WTC11 (cell line): ENCODE measurements at regions not wholly inside any gene's neighbourhood (a gene's known extent, or its start where the extent isn't known, plus 50 kb on each side); places are given as distances from the start of the nearest gene placed in this dataset.

Experiments used
- ATF2 ChIP-seq: sonication (generic); formaldehyde crosslinking; IDR thresholded peaks from 2 replicates; pipeline ENCODE4 v1.8.1; 2022; ENCODE audit warnings: low read depth, missing genetic modification reagents, borderline replicate concordance
- CBFB ChIP-seq: sonication (generic); formaldehyde crosslinking; IDR thresholded peaks from 2 replicates; pipeline ENCODE4 v1.8.1; 2022; ENCODE audit warnings: mild to moderate bottlenecking, low read depth, missing genetic modification reagents
- CTCF ChIP-seq: fragments of 200-600 bp; IDR thresholded peaks from 2 replicates; pipeline ENCODE4 v1.8.0; 2022; ENCODE audit warnings: antibody characterized with exemption
- E2F1 ChIP-seq: sonication (generic); formaldehyde crosslinking; IDR thresholded peaks from 2 replicates; pipeline ENCODE4 v1.8.0; 2022; ENCODE audit warnings: mild to moderate bottlenecking, missing genetic modification reagents
- GABPB1 ChIP-seq: sonication (generic); formaldehyde crosslinking; IDR thresholded peaks from 2 replicates; pipeline ENCODE4 v1.8.1; 2023; ENCODE audit warnings: mild to moderate bottlenecking, missing genetic modification reagents
- HMGA2 ChIP-seq: fragments of 250-450 bp; sonication (Bioruptor Pico); IDR thresholded peaks from 2 replicates; pipeline ENCODE4 v1.4.0; 2021; ENCODE audit warnings: mild to moderate bottlenecking, moderate library complexity
- MAX ChIP-seq: sonication (generic); formaldehyde crosslinking; IDR thresholded peaks from 2 replicates; pipeline ENCODE4 v1.8.0; 2022; ENCODE audit warnings: mild to moderate bottlenecking, missing genetic modification reagents
- NFYB ChIP-seq: sonication (generic); formaldehyde crosslinking; conservative IDR thresholded peaks from 2 replicates; pipeline ENCODE4 v1.8.0; 2022; ENCODE audit warnings: low read depth, missing genetic modification reagents
- NR3C1 ChIP-seq: sonication (generic); formaldehyde crosslinking; conservative IDR thresholded peaks from 2 replicates; pipeline ENCODE4 v1.8.1; 2023; ENCODE audit warnings: low read depth, mild to moderate bottlenecking, missing genetic modification reagents
- SP1 ChIP-seq: sonication (generic); formaldehyde crosslinking; conservative IDR thresholded peaks from 2 replicates; pipeline ENCODE4 v1.8.1; 2022; ENCODE audit warnings: missing genetic modification reagents
- USF2 ChIP-seq: sonication (generic); formaldehyde crosslinking; IDR thresholded peaks from 2 replicates; pipeline ENCODE4 v1.8.1; 2023; ENCODE audit warnings: mild to moderate bottlenecking, missing genetic modification reagents, moderate library complexity
- ZNF263 ChIP-seq: sonication (generic); formaldehyde crosslinking; IDR thresholded peaks from 2 replicates; pipeline ENCODE4 v1.8.1; 2022; ENCODE audit warnings: low read depth, mild to moderate bottlenecking, moderate library complexity, missing genetic modification reagents
- ZNF512 ChIP-seq: sonication (generic); formaldehyde crosslinking; IDR thresholded peaks from 2 replicates; pipeline ENCODE4 v1.8.1; 2022; ENCODE audit warnings: missing genetic modification reagents, borderline replicate concordance

- no peak for TF ChIP-seq CTCF
- TF ChIP-seq NR3C1 (CRISPR knock-in tag) = no peak
- no peak for TF ChIP-seq ZNF512 (CRISPR knock-in tag)
- TF ChIP-seq CBFB (CRISPR knock-in tag) = no peak
- no peak for TF ChIP-seq MAX (CRISPR knock-in tag)
- no peak for TF ChIP-seq ATF2 (CRISPR knock-in tag)
- TF ChIP-seq ZNF263 (CRISPR knock-in tag) = no peak
- TF ChIP-seq NFYB (CRISPR knock-in tag) = no peak
- no peak for TF ChIP-seq USF2 (CRISPR knock-in tag)
- no peak for TF ChIP-seq E2F1 (CRISPR knock-in tag)
- TF ChIP-seq GABPB1 (CRISPR knock-in tag) = no peak
- no peak for TF ChIP-seq HMGA2 (CRISPR knock-in tag)
- TF ChIP-seq SP1 (CRISPR knock-in tag) = no peak
Observed at GRCh38 chr4:111984169-111984819, 161.0 kb upstream of the FAM241A start.
